ENCODE measurements at regions not wholly inside any gene's neighbourhood (a gene's known extent, or its start where the extent isn't known, plus 50 kb on each side); places are given as distances from the start of the nearest gene placed in this dataset.

DNA sequence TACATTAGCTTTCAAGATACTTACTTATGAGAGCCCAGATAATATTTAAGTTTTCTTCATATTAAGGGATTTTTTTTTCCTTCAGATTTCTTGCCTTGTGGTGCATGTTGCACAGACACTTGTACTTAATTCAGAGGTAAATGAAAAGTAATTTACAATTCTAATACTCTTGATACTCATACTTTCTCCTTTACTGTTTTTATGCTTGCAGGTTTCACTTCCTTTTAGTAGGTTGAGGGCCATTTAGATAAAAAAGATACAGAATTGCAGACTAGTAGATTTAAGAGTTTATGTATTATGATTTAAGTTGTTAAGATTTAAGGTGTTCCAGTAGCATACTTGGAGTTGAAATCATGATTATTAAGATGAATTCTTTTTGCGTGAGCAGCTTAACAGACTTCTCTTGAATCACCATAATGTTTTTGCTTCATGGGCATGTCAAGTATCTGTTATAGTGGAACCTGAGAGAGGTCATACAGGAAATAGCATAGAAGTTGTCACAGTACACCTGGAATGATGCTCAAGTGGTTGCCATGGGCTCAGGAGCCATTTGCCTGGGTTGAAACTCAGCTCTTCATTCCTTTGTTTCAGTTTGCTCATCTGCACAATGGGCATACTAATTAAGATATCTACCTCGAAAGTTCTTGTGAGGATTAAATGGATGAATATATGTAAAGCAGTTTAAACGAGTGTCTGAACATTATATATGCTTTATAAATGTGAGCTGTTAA, 174.8 kb upstream of the PRPS1L1 start:
- DNase-seq: no peak

DNA sequence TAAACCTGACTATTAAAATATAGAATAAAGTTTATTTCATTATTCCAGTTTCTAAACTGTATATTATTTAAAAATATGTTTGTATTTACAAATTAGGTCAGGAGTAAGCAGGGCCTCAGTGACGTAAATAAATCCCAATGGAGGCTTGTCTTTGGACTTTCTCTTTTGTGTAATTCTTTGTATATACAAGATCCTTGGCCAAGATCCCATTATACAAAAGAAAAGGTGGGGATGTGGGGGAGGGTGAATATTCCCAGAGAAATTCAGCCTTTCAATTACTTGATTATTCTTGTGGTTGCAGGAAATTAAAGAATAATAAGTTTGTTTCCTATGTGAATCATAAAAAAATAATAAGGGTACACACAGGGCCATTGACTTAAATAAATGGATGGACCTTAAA, 178.7 kb upstream of the PRPS1L1 start:
- no peak for DNase-seq

DNA sequence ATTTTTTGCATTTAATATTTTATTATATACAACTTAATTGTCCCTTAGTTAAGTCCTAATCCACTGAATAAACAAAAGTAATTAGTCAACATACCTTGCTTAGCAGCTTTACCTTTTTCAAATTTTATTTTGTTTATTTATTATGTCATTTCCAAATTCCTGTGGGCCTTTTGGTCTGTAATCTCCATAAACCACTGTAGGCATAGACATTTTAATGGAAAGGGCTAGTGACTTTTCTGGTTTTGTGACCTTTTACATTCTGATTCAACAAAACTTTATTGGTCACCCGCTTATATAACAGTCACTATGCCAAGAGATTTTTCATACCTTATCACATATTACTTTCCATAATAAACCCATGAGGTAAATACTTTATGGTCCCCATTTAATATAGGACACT, 181.3 kb upstream of the PRPS1L1 start:
- DNase-seq: no peak

DNA sequence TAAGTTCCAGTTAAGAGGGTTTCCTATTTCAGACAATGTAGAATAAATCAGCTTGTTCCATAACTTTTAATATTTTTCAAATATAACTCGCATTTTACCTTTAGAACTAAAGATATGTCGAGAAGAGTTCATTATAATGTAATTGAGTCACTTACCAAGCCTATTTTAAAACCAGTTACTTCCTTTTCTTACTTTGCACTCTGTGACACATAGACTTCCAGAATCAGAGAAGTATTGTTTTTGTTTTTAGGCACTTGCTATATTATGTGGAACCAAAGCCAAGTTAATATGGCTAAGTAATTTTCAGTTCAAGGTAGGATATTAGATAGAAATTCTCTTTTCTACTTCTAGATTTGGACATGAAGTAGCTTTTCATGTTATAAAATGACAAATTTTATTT, 182.7 kb upstream of the PRPS1L1 start:
- no peak for DNase-seq

DNA sequence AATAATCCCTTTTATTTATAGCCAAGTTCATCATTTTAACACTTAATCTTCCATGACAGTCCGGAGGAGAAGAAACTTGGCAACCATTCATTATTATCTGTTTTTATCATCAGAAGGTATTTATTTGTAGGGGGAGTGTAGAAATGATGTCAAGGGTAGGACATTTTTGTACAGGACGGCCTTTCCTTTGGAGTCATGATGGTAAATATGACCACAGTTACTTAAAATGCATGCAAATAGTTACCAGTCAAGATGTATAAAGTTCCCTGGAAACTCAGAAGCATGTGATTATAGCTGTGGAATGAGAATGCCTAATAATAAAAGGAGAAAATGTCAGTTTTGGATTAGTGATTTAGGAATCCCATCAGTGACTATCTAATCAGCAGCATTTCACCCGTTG, 183.1 kb upstream of the PRPS1L1 start:
- DNase-seq: no peak

DNA sequence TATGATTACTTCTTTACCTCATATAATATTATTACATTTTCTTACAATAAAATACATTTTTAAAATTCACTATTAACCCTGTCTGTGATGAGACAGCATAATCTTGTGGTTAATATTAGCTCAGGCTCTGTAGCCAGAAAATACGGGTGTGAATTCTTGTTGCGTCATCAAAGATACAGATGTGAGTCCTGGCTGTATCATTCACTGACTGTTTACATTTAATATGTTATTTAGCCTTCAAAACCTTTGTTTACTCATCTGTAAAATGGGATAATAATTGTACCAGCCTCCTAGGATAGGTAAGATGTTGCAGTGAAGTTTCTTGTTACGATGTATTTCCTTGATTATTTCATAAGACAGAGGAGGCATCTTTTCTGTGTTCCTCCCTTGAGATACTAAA, 184.7 kb upstream of the PRPS1L1 start:
- no peak for DNase-seq

DNA sequence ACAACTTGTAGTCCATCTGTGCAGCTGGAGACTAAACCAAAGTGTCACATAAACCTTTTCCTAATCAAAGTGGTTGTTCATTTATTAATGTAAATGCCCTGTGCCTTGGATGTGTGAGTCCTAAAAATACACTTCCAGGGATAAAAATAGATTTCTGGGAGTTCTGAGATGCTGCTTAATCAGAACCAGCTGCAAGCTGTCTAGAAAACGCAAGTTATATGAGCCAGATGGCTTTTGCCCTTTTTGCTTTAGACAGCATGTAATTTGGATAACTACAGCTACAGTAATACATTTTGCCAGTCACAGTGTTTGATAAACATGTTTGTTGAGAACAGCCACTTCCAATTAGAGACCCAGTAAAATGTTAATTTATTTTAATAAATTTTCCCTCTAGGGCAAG, 185.1 kb upstream of the PRPS1L1 start:
- DNase-seq: no peak

DNA sequence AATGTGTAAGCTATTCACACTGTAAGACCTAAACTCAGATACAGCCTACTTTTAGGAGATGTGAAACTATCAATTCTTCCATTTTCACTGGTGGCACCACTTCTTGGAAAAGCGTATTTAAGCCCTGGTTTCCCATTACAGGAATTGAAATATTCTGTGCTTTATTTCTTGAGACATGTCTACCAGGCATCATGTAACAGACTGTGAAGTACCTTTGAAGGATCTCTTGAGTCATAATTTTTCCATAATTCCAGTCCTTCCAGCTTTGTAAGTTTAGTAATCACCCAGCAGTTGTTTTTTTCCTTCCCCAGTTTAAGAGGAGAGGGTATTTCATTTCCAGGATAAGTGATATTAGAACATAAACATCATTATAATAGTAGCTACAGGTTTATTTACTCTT, 186.0 kb upstream of the PRPS1L1 start:
- no peak for DNase-seq

DNA sequence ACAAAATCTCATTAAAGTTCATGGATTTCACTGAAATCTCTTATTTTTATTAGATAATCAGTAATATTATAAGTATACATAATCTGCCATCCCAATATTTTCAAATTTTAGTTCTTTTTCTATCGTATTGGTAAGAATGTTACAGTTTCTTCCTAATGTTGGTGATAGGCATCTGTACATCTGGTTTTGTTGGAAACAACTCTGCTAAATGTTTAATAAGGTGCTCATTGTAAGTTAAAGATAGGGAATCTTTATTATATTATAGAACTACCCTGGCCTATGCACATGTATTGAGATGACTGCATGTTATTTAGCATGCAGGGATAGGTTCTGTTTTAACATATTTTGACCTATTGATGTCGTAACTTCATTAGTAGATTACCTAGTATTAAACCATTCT, 188.6 kb upstream of the PRPS1L1 start:
- no peak for DNase-seq

DNA sequence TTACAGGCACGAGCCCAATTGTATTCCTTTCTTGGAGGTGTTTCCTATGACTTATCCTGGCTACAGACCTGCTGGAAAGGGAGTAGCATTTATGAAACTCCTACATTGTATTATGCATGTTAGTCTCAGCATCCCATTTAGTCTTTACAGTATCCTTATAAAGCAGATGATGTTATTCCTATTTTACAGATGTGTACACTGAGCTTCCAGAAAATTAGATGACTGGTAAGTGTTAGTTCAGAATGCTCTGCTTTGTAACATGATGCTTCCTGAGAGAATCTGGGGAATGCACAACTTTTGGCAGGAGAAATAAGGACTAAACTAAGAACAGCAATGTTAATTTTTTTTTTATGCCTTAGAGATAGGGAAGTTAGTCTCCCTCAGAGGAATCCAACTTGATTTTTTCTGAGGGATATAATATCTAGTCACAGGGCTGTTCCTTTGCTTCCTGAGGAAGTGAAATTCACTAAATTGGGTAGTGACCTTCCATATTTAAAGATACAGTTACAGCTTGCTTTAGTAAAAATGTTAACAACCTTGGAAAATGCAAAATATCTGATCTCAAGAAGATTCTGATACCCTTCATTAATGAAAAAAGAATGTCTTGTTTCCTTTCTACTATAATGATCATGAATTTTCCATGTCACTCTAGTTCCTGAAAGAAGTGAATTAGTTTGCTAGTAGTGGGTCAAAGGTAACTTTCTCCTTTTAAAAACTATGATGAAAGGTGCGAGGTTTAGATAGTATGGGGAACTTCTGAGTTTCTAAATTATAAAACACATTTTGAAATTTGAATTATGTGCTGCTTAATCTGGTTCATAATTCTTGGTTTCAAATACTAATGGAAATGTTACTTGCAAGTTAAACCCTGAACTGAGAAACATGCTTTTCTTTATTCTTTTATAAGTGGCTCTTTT, 194.0 kb upstream of the PRPS1L1 start:
- no peak for DNase-seq

DNA sequence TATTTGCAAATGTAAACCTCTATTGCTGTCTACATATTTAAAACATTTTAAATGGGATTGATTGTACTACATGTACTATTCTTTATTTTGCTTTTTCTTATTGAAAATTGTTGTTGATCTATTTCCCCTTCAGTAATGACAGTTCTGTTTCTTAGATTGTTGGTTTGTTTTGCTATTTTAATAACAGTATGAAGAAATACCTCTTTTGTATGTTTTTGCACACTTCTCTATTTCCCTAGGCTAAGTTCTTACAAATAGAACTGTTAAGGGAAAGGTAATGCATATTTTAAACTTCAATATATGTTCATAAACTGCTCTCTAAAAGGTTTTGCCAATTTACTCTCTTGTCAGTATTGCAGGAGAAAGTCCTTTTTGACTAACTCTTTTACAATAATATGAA, 195.0 kb upstream of the PRPS1L1 start:
- no peak for DNase-seq

DNA sequence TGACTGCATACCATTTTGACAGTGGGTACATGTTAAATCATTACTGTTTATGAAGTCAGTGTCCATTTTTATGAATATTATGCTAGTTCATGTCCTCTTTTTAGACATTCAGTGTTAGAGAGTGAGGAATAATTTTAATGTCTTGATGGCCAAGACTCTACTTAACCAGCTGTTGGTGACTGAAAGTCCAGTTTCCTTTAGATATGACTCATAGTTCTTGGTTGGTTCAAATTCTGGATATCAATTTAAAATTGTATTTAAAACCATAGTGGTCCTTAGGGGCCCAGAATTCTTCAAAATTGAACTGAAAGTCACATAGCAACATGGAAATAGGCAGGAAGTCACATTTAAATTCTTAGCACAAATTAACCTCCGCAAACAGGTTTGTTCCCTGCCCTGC, 196.5 kb upstream of the PRPS1L1 start:
- DNase-seq: no peak

DNA sequence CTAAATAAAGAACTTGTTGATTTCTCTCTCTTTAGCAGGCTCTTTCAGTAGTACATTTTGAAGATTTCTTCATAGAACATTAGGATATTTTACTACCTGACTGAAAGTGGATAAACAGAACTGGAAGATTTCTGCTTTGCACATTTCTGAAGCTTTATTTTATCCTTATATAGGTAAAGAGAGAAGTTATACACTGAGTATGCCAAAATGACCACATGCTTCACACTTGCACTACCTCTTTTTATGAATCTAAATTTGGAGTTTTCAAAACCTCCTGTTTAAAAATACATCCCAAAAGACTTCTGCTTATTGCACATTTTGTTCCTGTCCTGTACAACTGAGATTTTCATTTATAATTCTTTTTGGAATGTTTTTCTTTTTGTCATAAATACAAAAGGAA, 197.4 kb upstream of the PRPS1L1 start:
- DNase-seq: no peak

DNA sequence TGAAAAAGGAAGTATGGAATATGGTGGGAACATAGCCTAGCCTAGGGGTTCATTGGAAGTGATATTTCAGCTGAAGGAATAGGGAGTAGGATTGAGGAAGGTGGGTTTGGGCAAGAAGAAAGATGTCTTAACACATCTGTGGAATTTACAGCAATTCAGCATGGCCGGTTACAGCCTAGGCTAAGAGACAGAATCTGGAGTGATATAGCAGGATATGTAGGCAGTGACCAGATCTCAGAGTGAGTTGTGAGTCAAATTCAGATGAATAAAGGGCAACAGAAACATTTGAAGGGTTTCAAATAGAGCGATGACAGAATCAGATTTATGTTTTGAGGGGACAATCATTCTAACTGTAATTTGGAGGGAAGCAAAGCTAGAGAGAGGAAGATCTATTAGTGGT, 199.0 kb upstream of the PRPS1L1 start:
- DNase-seq: no peak

DNA sequence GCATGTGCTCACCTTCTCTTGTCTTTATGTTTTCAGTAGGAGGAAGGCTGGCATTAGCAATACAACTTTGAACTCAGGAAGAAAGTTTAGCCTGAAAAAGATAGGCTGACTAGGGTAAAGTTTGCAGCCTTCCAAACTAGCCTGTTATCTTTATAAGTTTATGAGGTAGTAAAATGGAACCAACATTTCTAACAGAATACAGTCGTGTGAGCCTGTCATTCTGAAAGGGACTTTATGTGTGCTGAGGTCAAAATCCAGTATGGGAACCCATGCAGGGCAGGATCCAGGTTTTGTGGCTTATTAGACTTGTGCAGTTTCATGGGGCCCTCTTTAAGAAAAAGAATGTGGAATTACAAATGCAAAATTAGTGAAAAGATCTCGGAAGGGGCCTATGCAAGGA, 201.0 kb upstream of the PRPS1L1 start:
- no peak for DNase-seq

DNA sequence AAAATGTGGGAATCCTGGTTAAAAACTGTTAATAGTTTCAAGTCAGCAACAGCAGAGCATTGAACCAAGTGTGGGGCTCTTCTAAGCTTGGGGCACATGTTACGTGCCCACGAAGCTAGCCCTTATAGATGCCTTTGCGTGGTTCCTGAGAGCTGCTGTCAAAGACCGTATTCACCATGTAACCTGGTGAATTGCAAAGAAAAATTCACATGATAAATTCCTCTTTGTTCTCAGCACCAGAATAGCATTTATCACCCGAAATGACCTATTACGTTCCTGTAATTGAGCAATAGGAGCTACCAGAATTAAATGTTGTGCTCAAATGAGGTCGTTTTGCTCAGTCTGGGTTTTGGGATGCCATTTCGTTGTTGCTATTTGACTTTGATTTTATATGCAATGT, 202.6 kb upstream of the PRPS1L1 start:
- DNase-seq: no peak

DNA sequence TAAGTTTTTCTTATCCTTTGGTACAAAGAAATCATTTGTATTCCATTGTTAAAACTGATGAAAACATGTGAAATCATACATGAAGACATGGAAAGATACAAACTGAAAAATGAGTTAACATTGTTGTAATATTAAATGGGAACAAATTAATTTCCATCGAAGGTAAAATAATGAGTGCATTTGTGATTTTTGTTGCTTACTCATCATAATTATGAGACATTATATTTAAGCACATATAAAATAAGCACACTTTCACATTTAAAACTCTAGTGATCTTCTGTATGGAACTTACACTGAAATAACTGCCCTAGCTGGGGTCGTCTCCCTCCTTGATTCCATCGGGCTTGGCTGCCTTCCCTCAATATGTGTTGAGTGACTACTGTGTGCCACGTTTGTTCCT, 204.2 kb upstream of the PRPS1L1 start:
- no peak for DNase-seq

DNA sequence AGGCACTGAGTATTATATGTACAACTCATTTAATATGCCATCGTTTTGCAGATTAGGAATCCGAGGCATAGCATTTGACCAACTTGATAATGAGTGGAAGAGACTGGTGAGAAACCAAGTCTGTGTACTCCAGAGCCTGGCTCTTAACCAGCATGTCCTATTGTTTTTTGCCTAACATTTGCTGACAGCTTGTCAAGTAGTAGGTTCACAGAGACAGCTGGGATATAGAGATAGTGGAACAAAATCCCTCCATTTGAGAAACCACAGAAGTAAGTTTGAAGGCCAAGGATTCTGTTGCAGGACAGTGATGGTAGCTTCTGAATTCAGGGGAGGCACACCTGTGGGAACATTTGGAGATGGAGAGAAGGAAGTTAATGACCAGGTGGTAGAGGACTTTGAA, 206.9 kb upstream of the PRPS1L1 start:
- DNase-seq: no peak

DNA sequence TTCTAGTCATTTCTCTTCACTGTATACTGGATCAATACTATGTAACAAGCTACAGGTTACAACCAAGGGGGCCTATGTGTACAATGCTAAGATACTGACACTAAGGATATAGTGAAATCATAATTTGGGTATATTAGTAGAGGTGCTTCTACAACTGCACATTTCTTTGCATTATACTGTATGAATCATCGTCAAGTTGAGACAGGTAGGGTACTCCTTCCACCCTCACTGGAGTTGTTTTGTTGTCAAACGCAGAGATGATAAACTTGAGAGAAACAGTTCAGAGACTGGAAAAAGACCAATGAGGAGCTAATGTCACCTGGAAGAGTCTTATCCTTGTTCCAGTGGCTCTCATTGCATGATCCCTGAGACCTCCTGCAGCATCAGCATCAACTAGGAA, 208.2 kb upstream of the PRPS1L1 start:
- DNase-seq: no peak

DNA sequence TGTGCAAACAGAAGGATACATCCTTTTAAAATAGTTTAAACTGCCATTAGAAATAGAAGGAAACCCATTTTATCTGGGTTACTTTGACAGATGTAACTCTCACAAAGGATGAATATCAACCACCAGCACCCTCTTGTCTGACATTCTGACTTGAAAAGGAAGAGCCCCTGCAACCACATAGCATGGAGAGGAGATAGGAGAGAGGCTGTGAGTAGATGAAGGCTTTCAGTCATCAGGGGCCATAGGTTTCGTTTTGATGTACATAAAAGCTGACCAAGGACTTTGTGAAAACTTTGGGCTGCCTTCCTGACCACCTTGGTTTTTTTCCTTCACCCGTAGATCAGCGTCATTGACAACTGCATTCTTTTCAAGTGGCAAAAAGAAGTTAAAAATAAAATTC, 211.6 kb upstream of the PRPS1L1 start:
- DNase-seq: no peak

DNA sequence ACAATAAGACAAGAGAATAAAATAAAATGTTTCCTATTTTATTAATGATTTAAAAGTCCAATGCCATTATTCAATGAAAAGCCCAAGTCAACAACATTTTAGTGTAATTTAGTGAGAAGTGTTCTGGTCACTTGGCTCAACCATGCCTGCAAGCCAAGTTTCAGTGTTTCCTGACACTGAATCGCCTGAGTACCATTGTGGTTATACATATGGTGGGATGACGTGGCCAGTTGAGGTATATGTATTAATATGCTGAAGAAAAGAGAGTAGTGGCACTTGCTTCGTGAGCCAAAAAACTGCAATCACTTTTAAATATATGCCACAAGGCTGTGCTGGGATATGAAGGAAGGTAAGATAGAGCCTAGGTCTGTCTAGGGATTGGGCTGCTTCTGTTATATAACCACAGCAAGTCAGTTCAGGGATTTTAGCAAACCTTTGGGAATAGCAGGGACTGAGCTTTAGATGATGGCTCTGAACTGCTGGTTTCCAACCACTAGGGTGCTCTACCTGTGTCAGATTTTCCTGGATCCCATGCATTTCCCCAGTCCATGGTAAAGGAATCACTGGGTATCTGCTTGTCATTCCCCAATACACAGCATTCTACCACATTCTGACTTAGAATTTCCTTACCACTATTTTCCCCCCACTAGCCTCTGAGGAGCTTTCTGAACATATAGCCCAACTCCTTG, 214.0 kb upstream of the PRPS1L1 start:
- no peak for DNase-seq

DNA sequence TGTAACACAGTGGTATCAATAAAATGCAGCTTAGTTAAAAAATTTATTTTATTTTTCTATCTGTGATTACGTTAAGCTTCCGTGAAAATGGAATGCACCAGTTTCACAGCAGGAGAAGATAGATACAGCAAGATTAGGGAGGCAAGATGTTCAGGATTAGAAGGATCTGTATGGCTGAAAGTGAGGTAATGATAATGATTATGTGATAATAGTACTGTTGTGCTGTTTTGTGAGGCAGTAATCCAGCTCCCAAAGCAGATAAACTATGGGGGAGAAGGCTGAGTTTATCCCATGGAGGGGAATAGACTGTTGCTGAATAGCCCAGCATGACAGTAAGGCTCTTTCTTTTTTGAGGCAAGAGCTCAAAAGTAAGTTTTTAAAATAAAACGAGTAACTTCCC, 216.1 kb upstream of the PRPS1L1 start:
- DNase-seq: no peak

DNA sequence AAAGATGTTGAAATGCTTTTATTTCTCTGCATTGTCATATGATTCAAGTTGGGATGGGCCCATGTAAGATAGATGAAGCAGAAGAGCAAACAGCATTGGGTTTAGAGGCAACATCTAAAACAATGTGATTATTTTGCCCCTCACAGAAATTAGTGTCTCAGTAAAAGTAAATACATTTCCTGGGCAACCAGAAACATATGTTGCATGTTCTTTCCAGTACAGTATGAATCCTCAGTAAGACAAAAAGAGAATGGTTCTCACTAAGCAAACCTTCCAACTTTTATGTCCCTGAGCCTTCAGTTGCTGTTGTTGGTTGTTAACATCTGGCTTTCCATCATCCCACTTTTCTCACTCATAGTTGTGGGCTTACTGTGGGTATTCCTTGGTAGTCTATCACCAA, 222.5 kb upstream of the PRPS1L1 start:
- DNase-seq: no peak

DNA sequence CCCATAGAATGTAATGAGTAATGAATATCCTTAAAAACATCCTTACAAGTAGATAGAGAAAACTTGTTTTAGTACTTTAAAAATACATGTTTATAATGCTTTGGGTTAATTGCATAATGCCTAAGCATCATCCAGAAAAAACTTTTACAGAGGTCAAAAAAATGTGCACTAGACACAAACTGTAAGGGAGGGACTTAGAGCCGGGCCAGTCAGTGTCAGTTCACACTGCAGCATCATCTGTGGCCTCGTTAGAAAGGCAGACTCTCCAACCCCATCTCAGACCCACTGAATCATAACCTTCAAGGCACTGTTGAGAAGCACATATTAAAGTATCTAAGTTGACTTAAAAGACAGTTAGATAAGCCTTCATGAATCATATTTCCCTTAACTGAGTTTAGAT, 230.1 kb upstream of the PRPS1L1 start:
- no peak for DNase-seq
